CD1c-positive myeloid dendritic cell (primary cell): ENCODE measurements at regions not wholly inside any gene's neighbourhood (a gene's known extent, or its start where the extent isn't known, plus 50 kb on each side); places are given as distances from the start of the nearest gene placed in this dataset.

ENCODE experiments used
- DNase-seq: peaks from one replicate; pipeline ENCODE4 v3.0.0-alpha.2; 2016; ENCODE audit errors: extremely low spot score

DNA sequence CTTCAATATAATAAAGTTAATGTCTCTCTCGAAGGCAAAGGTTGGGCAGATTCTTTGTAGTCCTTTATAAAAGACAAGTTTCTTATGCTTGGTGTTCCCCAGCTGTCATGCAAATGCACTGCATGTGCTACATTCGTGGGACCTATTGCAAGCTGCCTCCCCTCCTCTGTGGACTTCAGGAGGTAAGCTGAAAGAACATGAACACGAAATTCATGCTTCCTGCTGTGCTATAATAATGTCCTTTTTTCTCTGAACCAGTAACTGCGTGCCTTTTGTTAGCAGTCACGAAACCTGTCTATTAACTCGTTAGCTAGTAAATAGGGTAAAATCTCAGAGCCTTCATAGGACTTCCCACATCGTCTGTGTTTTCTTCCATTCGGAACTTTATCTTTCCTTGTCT, 363.5 kb downstream of the CDH9 start:
- DNase-seq: no peak

DNA sequence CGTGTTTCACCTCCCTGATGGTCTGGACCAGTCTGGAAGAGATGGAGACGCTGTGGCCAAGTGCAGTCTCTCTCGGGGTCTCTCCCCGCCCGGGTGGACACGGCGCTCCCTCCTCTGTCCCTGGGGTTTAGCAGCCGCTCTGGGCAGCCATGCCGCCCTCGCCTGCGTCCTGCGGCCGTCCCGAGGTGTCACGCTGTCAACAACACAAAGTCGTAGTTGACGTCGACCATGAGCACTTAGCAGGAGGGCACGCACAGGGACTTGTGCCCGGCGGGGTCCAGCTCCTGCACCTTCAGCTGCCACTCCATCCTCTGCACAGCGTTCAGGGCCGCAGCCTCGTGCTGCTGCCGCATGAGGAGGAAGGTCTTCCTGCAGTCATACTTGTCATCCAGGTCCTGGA, 368.9 kb downstream of the CDH9 start:
- DNase-seq: no peak

DNA sequence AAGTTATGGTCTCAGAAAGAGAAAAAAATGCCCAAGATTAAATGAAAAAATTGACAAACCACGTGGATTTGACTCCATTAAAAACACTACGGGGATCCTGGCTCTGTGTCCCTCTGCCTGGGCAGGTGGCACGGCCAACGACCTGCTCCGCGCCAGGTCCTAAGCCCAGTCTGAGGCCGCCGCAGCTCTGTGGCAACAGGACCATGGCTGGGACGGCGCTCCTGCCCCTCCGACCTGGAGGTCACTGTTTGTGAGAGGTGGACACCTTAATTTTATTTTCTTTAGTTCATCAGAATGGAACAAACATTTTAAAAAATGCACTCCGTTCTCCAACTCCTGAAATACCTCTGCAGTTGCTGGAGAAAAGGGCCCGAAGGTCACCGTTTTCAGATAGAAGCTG, 369.4 kb downstream of the CDH9 start:
- no peak for DNase-seq

GRCh38 chr5:26666371-26666770, 372.0 kb downstream of the CDH9 start:
- no peak for DNase-seq

DNA sequence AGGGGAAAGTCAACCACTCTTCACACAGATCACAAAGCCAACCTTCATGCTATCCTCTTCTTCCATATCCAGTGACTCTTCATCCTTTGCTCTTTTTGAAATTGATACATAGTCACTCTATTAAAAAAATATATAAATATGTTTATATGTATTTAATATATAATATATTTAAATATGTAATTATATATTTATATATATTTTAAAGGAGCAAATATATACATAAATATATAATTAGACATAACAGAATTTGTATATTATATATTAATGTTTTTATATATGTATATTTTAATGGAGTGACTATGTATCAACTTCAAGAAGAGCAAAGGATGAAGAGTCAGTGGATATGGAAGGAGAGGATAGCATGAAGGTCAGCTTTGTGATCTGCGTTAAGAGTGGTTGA, 374.9 kb downstream of the CDH9 start:
- no peak for DNase-seq

GRCh38 chr5:26662806-26663360, 375.5 kb downstream of the CDH9 start:
- no peak for DNase-seq

DNA sequence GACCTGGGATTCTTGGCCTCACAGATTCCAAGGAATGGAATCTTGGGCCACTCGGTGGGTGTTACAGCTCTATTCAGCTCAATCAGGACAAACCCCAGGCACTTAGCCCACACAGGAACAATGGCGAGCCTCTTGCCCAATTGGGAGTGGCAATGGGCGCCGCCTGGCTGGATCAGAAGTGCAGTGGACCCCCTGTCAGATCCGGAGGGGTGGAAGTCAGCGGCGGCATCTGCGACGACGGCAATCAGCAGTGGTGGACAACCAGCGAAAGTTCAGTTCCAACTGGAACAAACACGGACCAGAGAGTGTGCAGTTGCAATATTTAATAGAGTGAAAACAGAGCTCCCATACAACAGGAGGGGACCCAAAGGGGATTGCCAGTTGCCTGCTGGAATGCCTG, 378.3 kb downstream of the CDH9 start:
- DNase-seq: no peak

DNA sequence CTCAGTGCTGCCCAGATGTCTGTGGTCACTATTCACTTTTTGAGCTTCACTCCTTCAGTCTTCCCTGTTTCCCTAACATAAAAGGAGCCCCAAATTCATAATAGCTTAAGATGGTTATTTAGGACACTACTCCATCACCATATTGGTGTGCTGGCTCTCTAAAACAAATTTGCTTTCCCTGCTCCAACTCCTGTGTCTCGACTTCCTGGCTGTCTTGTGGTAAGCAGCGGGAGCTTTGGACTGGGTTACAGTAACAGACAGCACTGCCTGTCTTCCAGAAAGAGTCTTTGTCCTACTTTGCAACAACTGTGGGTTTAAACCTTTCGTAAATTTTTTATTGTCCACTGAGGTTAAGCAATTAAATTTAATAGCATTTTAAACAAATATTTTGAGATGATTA, 389.4 kb downstream of the CDH9 start:
- DNase-seq: no peak

DNA sequence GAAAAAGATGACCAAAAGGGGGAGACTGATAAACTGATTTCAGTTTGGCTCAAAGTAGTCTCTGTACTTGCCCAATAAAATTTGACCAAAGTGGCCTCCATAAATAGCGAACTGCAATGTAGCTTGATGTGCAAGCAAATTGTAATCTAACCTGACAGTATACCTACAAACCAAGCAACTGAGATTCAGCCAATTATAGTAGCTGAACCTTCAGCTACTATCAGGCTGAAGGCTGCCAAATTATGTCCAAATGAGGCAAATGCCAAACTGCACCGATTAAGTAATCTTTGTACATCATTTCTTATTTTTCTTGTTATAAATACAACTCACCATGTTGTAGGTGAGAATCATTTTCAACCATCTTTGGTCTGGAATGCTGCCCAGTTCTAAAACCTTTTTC, 390.6 kb downstream of the CDH9 start:
- DNase-seq: no peak

GRCh38 chr5:26645659-26646058, 392.7 kb downstream of the CDH9 start:
- DNase-seq: no peak

GRCh38 chr5:26641492-26641891, 396.9 kb downstream of the CDH9 start:
- DNase-seq: no peak

DNA sequence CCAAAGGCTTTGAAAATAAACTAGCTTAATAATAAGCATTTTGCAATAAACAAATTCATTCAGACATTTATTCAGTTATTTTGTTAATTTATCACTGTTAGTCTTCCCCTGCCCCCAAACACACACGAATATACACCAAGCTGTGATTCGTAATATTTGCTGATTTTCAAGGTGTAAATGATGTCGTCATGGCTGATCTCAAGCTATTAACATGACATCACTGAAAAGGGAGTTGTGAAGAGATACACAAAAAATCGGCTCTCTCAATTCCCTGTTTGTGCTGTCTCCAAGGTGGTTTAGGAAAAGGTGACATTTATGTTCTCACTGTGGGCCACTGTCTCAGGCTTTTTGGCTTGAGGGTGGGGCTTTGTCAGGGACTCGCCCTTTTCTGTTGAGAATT, 413.3 kb downstream of the CDH9 start:
- no peak for DNase-seq

GRCh38 chr5:26622947-26623346, 415.4 kb downstream of the CDH9 start:
- DNase-seq: no peak

GRCh38 chr5:26610577-26610976, 427.8 kb downstream of the CDH9 start:
- DNase-seq: no peak

DNA sequence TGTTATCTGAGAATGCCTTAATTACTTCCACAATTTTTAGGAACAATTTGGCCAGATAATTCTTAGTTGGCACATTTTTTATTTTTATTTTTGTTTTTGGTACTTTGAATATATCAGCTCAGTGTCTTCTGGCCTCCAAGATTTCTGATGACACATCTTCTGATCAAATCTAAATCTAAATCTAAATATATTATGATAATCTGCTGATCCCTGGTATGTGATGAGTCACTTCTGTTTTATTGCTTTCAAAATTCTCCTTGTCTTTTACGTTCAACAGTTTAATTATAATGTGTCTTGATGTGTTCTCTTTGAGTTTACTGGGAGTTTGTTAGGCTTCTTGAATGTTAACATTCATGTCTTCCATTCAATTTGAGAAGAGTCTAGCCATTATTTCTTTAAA, 436.8 kb downstream of the CDH9 start:
- no peak for DNase-seq

GRCh38 chr5:26582350-26583045, 455.9 kb downstream of the CDH9 start:
- DNase-seq: no peak

DNA sequence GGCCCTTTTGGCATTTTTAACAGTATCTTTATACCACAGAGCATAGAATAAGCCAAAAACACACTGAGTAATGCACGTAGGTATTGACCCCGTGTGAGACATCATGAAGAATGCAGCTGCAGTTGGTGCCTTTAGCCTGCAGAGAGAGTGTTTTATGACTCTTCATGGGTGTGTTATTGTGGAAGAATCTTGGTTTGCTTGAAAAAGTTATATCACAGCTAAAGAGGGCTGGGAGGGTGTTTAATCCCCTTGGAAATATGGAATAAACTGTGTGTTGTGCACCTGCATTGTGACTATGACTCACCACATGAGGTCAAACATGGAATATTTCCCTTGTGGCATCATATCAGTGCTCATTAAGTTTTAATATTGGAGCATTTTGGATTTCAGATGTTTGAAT, 458.7 kb downstream of the CDH9 start:
- no peak for DNase-seq

DNA sequence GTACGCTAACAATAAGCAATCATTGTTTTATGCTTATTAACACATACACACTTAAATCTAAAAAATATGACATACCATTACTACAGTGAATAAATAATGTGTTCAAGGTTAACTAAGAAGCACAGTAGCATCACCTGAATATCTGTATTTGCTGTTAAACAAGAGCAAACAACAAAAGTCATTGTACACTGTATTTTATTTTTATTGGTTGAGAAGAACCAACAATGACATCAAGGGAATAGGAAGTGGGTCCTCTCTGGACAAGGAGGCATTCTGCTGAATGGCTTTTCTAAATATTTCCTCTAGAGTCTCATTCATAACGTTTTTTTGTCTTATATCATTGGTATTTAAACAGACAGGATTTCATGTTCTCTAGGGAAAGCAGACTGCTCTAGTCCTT, 460.4 kb downstream of the CDH9 start:
- DNase-seq: no peak

- DNase-seq: no peak
Measured at GRCh38 chr5:26572480-26572879, 465.9 kb downstream of the CDH9 start.

- DNase-seq: no peak
Measured at GRCh38 chr5:26569929-26570258, 468.5 kb downstream of the CDH9 start.

- no peak for DNase-seq
Measured at GRCh38 chr5:26569241-26569928, 469.0 kb downstream of the CDH9 start.

DNA sequence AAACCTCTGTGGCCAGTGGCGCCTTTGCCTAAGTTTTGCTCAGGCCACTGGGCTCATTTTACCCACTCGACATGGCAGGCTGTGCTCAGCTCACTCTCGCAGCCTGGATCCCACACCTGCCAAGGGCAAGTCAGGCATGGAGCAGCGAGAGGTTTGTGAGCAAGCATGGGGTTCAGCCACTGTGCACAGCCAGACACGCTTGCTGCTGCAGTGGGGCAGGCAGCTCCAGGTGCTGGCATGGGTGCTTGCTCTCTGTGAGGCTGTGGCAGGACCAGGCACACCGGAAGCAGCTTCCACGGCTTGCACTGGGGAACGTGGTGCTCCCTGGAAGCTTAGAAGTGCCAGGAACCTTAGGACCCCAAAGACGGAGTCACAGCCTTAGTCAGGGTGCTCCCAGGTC, 470.1 kb downstream of the CDH9 start:
- no peak for DNase-seq

DNA sequence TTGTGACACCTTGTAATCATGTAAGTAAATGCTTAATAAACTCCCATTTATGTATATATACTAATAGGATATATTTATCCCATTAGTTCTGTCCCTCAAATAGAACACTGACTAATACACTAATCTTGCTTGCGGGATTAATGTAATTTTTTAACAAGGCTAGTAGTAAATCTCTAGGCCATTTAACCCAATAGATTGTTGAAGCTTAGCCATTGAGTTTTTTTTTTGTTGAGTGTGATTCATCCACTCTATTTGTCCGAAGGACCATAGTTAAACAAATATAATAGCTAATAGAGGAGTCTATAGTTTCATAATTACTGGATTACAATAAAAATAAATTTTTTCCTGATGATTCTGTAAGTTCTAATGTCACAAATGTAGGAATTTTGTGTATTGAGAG, 474.4 kb downstream of the CDH9 start:
- no peak for DNase-seq

DNA sequence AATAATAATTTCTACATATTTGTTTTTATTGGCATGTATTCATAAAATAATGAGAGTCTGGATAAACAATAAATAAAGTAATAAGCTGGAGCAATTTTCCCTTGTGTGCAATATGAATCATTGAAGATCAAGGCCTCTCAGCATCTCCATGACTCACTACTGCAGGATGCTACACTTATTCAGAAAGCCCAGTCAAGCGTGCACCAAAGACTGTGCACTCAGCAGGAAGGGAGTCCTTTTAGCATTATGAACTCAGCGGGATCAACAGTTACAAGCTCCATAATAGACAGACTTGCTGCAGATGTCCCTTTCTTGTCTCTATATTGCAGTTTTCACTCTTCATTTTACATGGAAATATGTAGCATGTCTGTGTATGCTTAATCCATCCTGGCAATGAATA, 485.3 kb downstream of the CDH9 start:
- no peak for DNase-seq
